ENCODE measurements at regions not wholly inside any gene's neighbourhood (a gene's known extent, or its start where the extent isn't known, plus 50 kb on each side); places are given as distances from the start of the nearest gene placed in this dataset.
"Not testable (repeated sequence)": the region's sequence is repeated elsewhere in the genome, so short reads cannot be mapped to it uniquely, and the experiment has no call there.

- TF ChIP-seq CTCF (IDR thresholded peaks at IDR 0.05); POLR2A (IDR thresholded peaks at IDR 0.05; ENCODE audit: low read depth); EP300 (IDR thresholded peaks at IDR 0.05); POLR2AphosphoS5 (IDR thresholded peaks at IDR 0.05): not testable (repeated sequence)
These were observed 95.7 kb upstream of the PRKD1 start for GRCh38 chr14:30023350-30023749.

All from esophagus muscularis mucosa (tissue), 4 donors.